OCI-LY3 (cell line): ENCODE measurements at regions not wholly inside any gene's neighbourhood (a gene's known extent, or its start where the extent isn't known, plus 50 kb on each side); places are given as distances from the start of the nearest gene placed in this dataset.

Source experiments
- H2AFZ ChIP-seq: fragments of 200-600, 300-600 bp; shearing (Covaris generic); 2 replicates; pipeline ENCODE4 v1.6.0; 2014; ENCODE audit warnings: antibody characterized with exemption, low read depth, low read length
- H3K27ac ChIP-seq: fragments of 200-600, 300-600 bp; sonication (generic); 2 replicates; pipeline ENCODE4 v1.5.1; 2014; ENCODE audit warnings: mild to moderate bottlenecking, low read length, moderate library complexity, mixed read lengths
- H3K27me3 ChIP-seq: fragments of 200-600, 300-600 bp; sonication (generic); 2 replicates; pipeline ENCODE4 v1.6.1; 2014; ENCODE audit warnings: low read depth, low read length, mixed read lengths
- H3K36me3 ChIP-seq: fragments of 200-600, 300-600 bp; sonication (generic); replicated peaks from 2 replicates; pipeline ENCODE3; 2014; ENCODE audit warnings: low read depth, low read length, mixed read lengths
- H3K4me1 ChIP-seq: fragments of 300-600, 200-600 bp; sonication (generic); 2 replicates; pipeline ENCODE4 v1.6.1; 2014; ENCODE audit warnings: low read length, mixed read lengths
- H3K4me2 ChIP-seq: fragments of 200-600, 300-600 bp; sonication (generic); 2 replicates; pipeline ENCODE4 v1.6.1; 2014; ENCODE audit warnings: low read length, mixed read lengths
- H3K4me3 ChIP-seq: fragments of 300-600, 200-600 bp; sonication (generic); 2 replicates; pipeline ENCODE4 v1.5.1; 2014; ENCODE audit warnings: antibody characterized with exemption, mild to moderate bottlenecking, low read length, moderate library complexity
- H3K79me2 ChIP-seq: fragments of 300-600, 200-600 bp; shearing (Covaris generic); 2 replicates; pipeline ENCODE4 v1.6.1; 2014; ENCODE audit warnings: mild to moderate bottlenecking, low read length, mixed read lengths
- H3K9ac ChIP-seq: fragments of 300-600, 200-600 bp; shearing (Covaris generic); 2 replicates; pipeline ENCODE4 v1.6.0; 2014; ENCODE audit warnings: mild to moderate bottlenecking, low read length, moderate library complexity
- H3K9me3 ChIP-seq: fragments of 200-600, 300-600 bp; shearing (Covaris generic); 2 replicates; pipeline ENCODE4 v1.6.1; 2014; ENCODE audit warnings: low read length, mixed read lengths; ENCODE audit not compliant: insufficient read depth
- H4K20me1 ChIP-seq: fragments of 200-600, 300-600 bp; sonication (generic); 2 replicates; pipeline ENCODE4 v1.6.1; 2016; ENCODE audit warnings: low read length, mixed read lengths; ENCODE audit not compliant: insufficient read depth
- EZH2phosphoT487 ChIP-seq: fragments of 200-600 bp; shearing (Covaris generic); IDR thresholded peaks from 2 replicates; pipeline ENCODE4 v1.6.1; 2018; ENCODE audit warnings: antibody characterized with exemption, mixed run types, low read depth
- TF ChIP-seq, protein P1 (sequence below): fragments of 200-600, 300-600 bp; sonication (generic); IDR thresholded peaks from 2 replicates; pipeline ENCODE4 v1.5.1; 2014; ENCODE audit warnings: antibody characterized with exemption, low read length, low read depth

DNA sequence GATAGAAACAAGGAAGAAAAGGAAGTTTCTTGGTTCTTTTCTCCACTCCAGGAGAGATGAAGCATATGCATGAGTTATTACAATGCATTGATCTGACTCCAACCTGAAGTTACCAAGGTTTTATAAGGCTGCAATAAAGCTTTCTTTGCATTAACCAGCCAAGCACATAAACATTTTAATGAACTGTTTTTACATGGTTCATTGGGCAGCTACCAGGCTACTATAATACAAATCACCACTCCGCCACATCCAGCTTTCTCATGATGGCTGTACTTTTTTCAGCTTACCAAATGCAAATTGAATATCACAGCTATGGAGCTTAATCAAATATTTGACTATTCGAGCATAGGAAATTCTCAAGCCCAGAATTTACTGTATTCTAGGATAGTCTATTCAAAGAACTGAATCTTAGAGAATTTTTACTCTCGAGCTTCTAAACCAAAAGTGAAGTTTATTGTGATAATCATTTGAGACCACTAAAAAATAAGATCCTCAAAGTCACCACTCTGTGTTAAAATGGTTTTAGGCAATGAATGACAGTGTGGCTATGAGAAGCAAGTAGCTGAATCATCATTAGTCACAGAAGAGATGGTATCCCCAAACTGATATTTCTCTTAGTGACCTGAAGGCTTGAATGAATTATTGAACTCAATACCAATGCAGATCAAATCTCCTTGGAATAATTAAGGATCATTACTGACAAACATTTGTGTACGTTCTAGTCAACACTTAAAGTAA, 58.6 kb upstream of the ZNF281 start:
- Histone ChIP-seq H3K27ac (no peak overlapping the region), H3K4me1 (peaks cover 24% of the 10 kb centered on the region), H3K36me3 (no peaks in the 10 kb centered on the region), H3K9ac (no peak overlapping the region), H3K4me2 (no peak overlapping the region), H3K79me2 (no peaks in the 10 kb centered on the region), H3K27me3 (no peaks in the 10 kb centered on the region), H3K4me3 (no peak overlapping the region), H2AFZ (no peak overlapping the region), H3K9me3 (no peaks in the 10 kb centered on the region), H4K20me1 (no peaks in the 10 kb centered on the region)
- TF ChIP-seq, protein P1, sequence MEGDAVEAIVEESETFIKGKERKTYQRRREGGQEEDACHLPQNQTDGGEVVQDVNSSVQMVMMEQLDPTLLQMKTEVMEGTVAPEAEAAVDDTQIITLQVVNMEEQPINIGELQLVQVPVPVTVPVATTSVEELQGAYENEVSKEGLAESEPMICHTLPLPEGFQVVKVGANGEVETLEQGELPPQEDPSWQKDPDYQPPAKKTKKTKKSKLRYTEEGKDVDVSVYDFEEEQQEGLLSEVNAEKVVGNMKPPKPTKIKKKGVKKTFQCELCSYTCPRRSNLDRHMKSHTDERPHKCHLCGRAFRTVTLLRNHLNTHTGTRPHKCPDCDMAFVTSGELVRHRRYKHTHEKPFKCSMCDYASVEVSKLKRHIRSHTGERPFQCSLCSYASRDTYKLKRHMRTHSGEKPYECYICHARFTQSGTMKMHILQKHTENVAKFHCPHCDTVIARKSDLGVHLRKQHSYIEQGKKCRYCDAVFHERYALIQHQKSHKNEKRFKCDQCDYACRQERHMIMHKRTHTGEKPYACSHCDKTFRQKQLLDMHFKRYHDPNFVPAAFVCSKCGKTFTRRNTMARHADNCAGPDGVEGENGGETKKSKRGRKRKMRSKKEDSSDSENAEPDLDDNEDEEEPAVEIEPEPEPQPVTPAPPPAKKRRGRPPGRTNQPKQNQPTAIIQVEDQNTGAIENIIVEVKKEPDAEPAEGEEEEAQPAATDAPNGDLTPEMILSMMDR = no peak
- TF ChIP-seq EZH2phosphoT487 = no peak

DNA sequence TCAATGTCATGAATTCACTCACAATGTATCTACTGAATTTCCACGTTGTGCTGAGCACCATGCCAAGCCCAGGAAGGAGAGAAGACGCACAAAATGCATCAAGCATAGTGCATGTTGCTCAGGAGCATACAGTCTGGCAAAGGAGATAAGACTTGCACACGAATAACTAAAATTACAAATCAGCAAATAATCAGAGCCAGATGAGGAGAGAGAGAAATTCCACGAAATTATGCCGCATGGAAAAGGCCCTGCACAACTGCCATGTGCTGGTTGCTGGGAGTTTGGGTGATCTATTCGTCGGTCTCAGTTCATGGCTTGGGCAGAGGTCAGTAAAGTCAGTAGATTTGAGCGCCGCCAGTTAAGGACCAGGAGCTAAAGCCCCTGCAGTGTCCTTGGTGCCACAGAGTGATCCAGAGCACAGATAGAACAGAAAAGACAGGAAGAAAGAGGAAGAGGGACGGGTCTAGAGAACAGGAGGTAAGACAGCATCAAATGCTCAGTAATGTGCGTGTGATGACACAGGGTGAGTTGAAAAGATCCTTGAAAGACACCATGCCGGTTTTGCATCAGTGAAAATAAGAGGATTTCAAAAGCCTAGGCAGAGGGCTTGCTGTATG, 55.1 kb upstream of the ZNF281 start:
- H3K36me3 ChIP-seq = no peaks in the 10 kb centered on the region
- H4K20me1 ChIP-seq = no peaks in the 10 kb centered on the region
- no peak for TF ChIP-seq EZH2phosphoT487
- TF ChIP-seq, protein P1 = no peak
- H3K9me3 ChIP-seq = no peaks in the 10 kb centered on the region
- H3K27ac ChIP-seq = no peak overlapping the region
- H3K79me2 ChIP-seq = no peaks in the 10 kb centered on the region
- no peaks in the 10 kb centered on the region for H3K27me3 ChIP-seq
- no peak overlapping the region for H3K9ac ChIP-seq
- H3K4me1 ChIP-seq = peaks cover 5% of the 10 kb centered on the region; the same call in 1 of the 2 replicates
- no peak overlapping the region for H2AFZ ChIP-seq
- no peak overlapping the region for H3K4me3 ChIP-seq
- no peak overlapping the region for H3K4me2 ChIP-seq
